Stimulated activated CD4-positive, alpha-beta T cell treated with anti-CD3 and anti-CD28 coated beads, Interleukin-15, amount 100 ng/mL, for 48 hours (primary cell): ENCODE measurements at regions not wholly inside any gene's neighbourhood (a gene's known extent, or its start where the extent isn't known, plus 50 kb on each side); places are given as distances from the start of the nearest gene placed in this dataset.
"Not testable (repeated sequence)": the region's sequence is repeated elsewhere in the genome, so short reads cannot be mapped to it uniquely, and the experiment has no call there.

ENCODE experiments used
- DNase-seq, 2 donors: peaks; one replicate each; pipeline ENCODE4 v3.0.0-alpha.2; 2020; ENCODE audit warnings: low read depth in 2 of 2

- no peak for DNase-seq
These were observed 199.4 kb downstream of the CYRIA start for GRCh38 chr2:16466133-16466820.

- no peak for DNase-seq
These were observed 201.0 kb downstream of the CYRIA start for GRCh38 chr2:16464641-16465040.

GRCh38 chr2:16462958-16463357 is 202.7 kb downstream of the CYRIA start:
- no peak for DNase-seq

GRCh38 chr2:16461672-16462071 is 204.0 kb downstream of the CYRIA start:
- DNase-seq = no peak

GRCh38 chr2:16459606-16460005 is 206.0 kb downstream of the CYRIA start:
- DNase-seq = no peak

- DNase-seq = no peak
These were observed 211.0 kb downstream of the CYRIA start for GRCh38 chr2:16454621-16455020.

GRCh38 chr2:16452123-16452522 is 213.5 kb downstream of the CYRIA start:
- DNase-seq = no peak

- no peak for DNase-seq
These were observed 218.9 kb downstream of the CYRIA start for GRCh38 chr2:16446706-16447105.

GRCh38 chr2:16442971-16443370 is 222.7 kb downstream of the CYRIA start:
- no peak for DNase-seq

- DNase-seq = no peak
These were observed 224.2 kb downstream of the CYRIA start for GRCh38 chr2:16441431-16441830.

GRCh38 chr2:16440898-16441297 is 224.7 kb downstream of the CYRIA start:
- DNase-seq = no peak

- DNase-seq = no peak
These were observed 226.9 kb downstream of the CYRIA start for GRCh38 chr2:16438613-16439321.

- DNase-seq = no peak
These were observed 228.4 kb downstream of the CYRIA start for GRCh38 chr2:16437189-16437588.

GRCh38 chr2:16434393-16434792 is 231.2 kb downstream of the CYRIA start:
- no peak for DNase-seq

- no peak for DNase-seq
These were observed 234.8 kb downstream of the CYRIA start for GRCh38 chr2:16430846-16431245.

GRCh38 chr2:16429431-16430145 is 236.0 kb downstream of the CYRIA start:
- DNase-seq = no peak

- DNase-seq = no peak
These were observed 236.6 kb downstream of the CYRIA start for GRCh38 chr2:16429002-16429401.

- DNase-seq = no peak
These were observed 239.9 kb downstream of the CYRIA start for GRCh38 chr2:16425462-16426336.

- no peak for DNase-seq
These were observed 245.2 kb downstream of the CYRIA start for GRCh38 chr2:16420421-16420820.

- no peak for DNase-seq
These were observed 247.9 kb downstream of the CYRIA start for GRCh38 chr2:16417726-16418125.

- no peak for DNase-seq
These were observed 249.0 kb downstream of the CYRIA start for GRCh38 chr2:16416651-16417050.

GRCh38 chr2:16415861-16416260 is 249.8 kb downstream of the CYRIA start:
- DNase-seq = not testable (repeated sequence)
